ENCODE measurements at regions not wholly inside any gene's neighbourhood (a gene's known extent, or its start where the extent isn't known, plus 50 kb on each side); places are given as distances from the start of the nearest gene placed in this dataset.
"Not testable (repeated sequence)": the region's sequence is repeated elsewhere in the genome, so short reads cannot be mapped to it uniquely, and the experiment has no call there.

DNA sequence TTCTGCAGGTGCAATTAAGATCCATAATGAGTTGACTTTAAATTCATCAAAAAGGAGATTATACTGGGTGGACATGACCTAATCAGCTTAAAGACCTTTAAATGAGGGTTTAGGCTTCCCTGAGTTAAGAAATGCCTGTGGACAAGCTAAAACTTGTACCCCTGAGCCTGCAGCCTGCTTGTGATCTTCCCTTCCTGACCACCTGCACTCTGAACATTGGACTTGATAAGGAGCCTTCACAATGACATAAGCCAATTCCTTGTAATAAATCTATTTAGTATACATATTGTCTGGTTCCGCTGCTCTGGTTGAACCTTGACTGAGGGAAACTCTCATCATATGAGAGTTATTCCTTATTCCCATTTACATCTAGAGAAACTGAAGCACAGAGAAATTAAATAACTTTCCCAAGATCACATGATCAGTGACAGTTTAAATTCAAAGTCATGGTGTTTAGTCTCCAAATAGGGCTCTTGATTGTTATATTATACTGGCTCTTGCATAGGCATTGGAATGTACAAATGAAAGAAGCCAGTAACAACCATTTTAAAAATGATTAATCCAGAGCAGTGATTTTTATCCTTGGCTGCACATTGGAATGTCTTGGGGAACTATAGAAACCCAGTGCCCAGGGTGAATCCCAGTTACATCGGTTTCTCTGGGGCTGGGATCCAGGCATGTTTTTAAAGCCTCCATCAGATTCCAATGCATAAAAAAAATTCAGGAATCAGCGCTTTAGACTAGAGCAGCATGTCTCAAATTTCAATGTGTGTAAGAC lies 136.1 kb downstream of the MSL3 start:
- POLR2A ChIA-PET = no interaction called here

DNA sequence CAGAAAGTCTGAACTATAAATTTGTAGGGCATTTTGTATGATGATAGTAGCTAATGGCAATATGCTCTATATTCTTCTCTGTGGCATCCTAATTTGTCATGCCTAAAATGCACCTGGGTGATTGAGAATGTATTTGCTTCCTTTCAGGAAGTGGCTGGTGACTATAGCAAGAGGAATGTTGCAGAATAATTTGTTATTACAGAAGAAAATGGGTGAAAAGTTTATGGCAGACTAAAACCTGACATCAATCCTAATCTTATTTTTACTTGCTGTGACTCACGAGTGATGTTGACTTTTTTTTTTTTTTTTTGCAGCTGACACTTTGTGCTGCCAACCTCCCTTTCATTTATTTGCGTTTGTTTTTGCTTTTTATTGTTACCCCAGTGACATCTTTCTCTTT lies 141.1 kb downstream of the MSL3 start:
- DNase-seq = no peak
- Mint-ChIP-seq H3K27ac (no peak overlapping the region), H3K36me3 (ENCODE audit: low read depth) (no peaks in the 10 kb centered on the region)

More for the DNA sequence above, 136.1 kb downstream of the MSL3 start:
- CTCF ChIA-PET = no interaction called here
- Mint-ChIP-seq H3K4me1 (no peaks in the 10 kb centered on the region), H3K27me3 (peaks cover 3% of the 10 kb centered on the region), H3K36me3 (ENCODE audit: low read depth) (no peaks in the 10 kb centered on the region), H3K27ac (no peak overlapping the region), H3K9me3 (ENCODE audit: low read depth) (no peaks in the 10 kb centered on the region), H3K4me3 (no peak overlapping the region)
- intact Hi-C loops (cut with DNase I, micrococcal nuclease) = no loop called here
- ATAC-seq = no peak
- DNase-seq = no peak

DNA sequence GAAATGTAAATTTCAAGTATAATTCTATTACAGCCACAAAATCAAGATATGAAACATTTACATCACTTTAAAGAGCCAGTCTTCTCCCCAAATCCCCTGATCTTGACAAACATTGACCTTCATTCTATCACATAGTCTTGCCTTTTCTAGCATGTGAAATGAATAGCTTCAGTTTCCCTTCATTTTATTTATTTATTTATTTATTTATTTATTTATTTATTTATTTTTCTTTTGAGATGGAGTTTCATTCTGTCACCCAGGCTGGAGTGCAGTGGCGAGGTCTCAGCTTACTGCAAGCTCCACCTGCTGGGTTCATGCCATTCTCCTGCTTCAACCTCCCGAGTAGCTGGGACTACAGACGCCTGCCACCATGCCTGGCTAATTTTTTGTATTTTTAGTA lies 147.9 kb downstream of the MSL3 start:
- H3K4me1 Mint-ChIP-seq; DNase-seq; POLR2A ChIA-PET; H3K27me3 Mint-ChIP-seq; H3K27ac Mint-ChIP-seq; ATAC-seq; H3K9me3 Mint-ChIP-seq (ENCODE audit: low read depth); H3K36me3 Mint-ChIP-seq (ENCODE audit: low read depth); CTCF ChIA-PET; H3K4me3 Mint-ChIP-seq: not testable (repeated sequence)
- intact Hi-C loops (cut with DNase I, micrococcal nuclease) = loop anchor here in 1 of 2 experiments (5.0 kb wide), 1 partner anchor 134 kb away; no protein-coding TSS in a partner anchor

More for the DNA sequence above, 141.1 kb downstream of the MSL3 start:
- ATAC-seq = no peak
- no peak overlapping the region for H3K4me3 Mint-ChIP-seq
- H3K27me3 Mint-ChIP-seq = peaks cover 4% of the 10 kb centered on the region
- CTCF ChIA-PET = interaction anchor here (0.8 kb wide), 1 partner anchor 9 kb away, joined by 3 read pairs; no protein-coding TSS in a partner anchor
- intact Hi-C loops (cut with DNase I, micrococcal nuclease) = no loop called here
- POLR2A ChIA-PET = no interaction called here
- no peaks in the 10 kb centered on the region for H3K4me1 Mint-ChIP-seq
- H3K9me3 Mint-ChIP-seq (ENCODE audit: low read depth) = no peaks in the 10 kb centered on the region

DNA sequence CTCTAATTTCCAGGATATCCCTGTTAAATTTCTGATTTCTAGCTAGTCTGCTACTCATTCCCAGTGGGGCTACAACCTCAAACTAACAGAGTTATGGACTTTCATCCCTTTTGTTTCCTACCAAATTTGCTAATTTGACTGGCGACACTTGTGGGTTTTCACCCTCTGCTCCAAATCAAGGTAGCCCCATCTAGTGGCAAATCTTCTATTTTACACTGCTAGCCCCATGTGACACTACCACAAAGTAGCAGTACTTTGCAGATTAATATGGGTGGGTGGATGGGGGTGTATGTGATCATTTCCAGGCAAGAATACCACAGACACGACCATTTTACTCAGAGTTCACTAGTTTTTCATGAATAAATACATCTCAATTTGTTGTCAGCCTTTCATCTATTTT lies 150.3 kb downstream of the MSL3 start:
- ATAC-seq (peak; percentile 84), DNase-seq (peak; percentile 32)
- CTCF ChIA-PET = interaction anchor here (0.9 to 1.8 kb wide), 4 partner anchors 9 to 121 kb away, joined by 3 to 7 read pairs (median 3); no protein-coding TSS in a partner anchor
- no peaks in the 10 kb centered on the region for H3K36me3 Mint-ChIP-seq (ENCODE audit: low read depth)
- intact Hi-C loops (cut with DNase I, micrococcal nuclease) = loop anchor here (1.0 to 5.0 kb wide), 3 partner anchors 121 to 376 kb away; no protein-coding TSS in a partner anchor
- H3K9me3 Mint-ChIP-seq (ENCODE audit: low read depth) = peaks cover 3% of the 10 kb centered on the region
- H3K4me1 Mint-ChIP-seq = peaks cover 8% of the 10 kb centered on the region
- no peaks in the 10 kb centered on the region for H3K27me3 Mint-ChIP-seq
- no peak overlapping the region for H3K4me3 Mint-ChIP-seq
- H3K27ac Mint-ChIP-seq = no peak overlapping the region
- POLR2A ChIA-PET = no interaction called here

DNA sequence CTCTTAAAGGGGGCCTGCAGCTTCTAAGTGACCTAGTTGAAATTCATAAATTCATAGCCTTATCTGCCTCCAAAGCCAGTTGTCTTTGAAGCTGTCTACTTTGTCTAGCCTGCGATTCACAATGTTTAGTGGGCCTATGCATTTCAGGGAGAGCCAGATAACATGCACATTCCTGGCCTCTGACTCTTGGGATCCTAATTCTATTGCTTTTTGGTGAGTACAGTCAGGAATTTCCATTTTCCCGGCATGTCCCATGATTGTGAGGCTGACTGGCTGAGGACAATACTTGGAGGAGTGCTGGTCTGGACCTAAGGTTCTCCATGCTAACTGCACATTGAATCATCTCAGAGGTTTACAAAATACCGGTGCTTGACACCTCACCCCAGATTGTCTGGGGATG lies 155.0 kb downstream of the MSL3 start:
- ATAC-seq = no peak
- CTCF ChIA-PET = no interaction called here
- intact Hi-C loops (cut with DNase I, micrococcal nuclease) = no loop called here
- POLR2A ChIA-PET = no interaction called here
- H3K27ac Mint-ChIP-seq = no peak overlapping the region
- no peaks in the 10 kb centered on the region for H3K27me3 Mint-ChIP-seq
- H3K36me3 Mint-ChIP-seq (ENCODE audit: low read depth) = no peaks in the 10 kb centered on the region
- peaks cover 5% of the 10 kb centered on the region for H3K4me1 Mint-ChIP-seq
- no peak for DNase-seq
- no peaks in the 10 kb centered on the region for H3K9me3 Mint-ChIP-seq (ENCODE audit: low read depth)
- H3K4me3 Mint-ChIP-seq = no peak overlapping the region

DNA sequence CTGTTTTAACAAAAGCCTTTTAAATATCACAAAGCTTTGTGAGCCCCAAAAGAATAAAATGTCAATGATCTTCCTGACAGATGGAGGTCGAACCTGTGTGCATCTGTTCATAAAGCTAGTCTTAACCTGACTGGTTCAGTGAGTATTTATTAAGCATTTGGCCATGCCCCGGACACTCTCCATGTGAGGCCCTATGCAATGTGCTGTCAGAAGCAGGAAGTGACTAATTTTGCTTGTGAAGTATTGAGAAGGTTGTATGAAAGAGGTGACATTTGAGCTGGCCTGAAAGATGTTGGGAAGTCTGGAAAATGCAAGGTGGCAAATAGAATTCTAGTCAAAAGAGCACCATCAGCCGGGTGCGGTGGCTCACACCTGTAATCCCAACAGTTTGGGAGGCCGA lies 171.4 kb downstream of the MSL3 start:
- ChIA-PET CTCF (no interaction called here), POLR2A (no interaction called here)
- Mint-ChIP-seq H3K27ac (no peak overlapping the region), H3K4me1 (no peaks in the 10 kb centered on the region), H3K36me3 (ENCODE audit: low read depth) (no peaks in the 10 kb centered on the region), H3K27me3 (no peaks in the 10 kb centered on the region), H3K9me3 (ENCODE audit: low read depth) (peaks cover 11% of the 10 kb centered on the region), H3K4me3 (no peak overlapping the region)
- DNase-seq (no peak), ATAC-seq (no peak)
- intact Hi-C loops (cut with DNase I, micrococcal nuclease) = no loop called here

DNA sequence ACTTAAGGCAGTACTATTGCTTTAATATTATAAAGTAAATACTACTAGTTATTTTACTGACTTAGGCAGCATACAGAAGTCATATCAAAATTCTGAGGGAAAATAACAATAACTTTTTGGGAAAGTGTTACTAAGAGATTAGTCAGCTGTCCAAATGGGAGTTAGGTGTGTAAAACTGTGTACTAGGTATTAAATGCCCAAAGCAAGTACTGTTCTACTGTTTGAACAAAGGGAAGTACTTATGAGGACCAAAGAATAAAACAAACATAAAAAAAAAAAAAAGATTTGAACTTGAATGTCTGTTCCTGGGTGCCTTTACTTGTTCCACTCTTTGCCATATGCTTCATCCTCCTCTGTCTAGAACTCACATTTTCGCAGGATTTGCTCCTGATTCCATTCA lies 174.4 kb downstream of the MSL3 start:
- no peak for ATAC-seq
- POLR2A ChIA-PET = no interaction called here
- Mint-ChIP-seq H3K4me3 (no peak overlapping the region), H3K36me3 (ENCODE audit: low read depth) (no peaks in the 10 kb centered on the region), H3K27ac (no peak overlapping the region), H3K9me3 (ENCODE audit: low read depth) (peaks cover 9% of the 10 kb centered on the region), H3K27me3 (no peaks in the 10 kb centered on the region), H3K4me1 (no peaks in the 10 kb centered on the region)
- CTCF ChIA-PET = interaction anchor here (1.7 kb wide), 1 partner anchor 10 kb away, joined by 9 read pairs; no protein-coding TSS in a partner anchor
- intact Hi-C loops (cut with DNase I, micrococcal nuclease) = no loop called here
- no peak for DNase-seq

DNA sequence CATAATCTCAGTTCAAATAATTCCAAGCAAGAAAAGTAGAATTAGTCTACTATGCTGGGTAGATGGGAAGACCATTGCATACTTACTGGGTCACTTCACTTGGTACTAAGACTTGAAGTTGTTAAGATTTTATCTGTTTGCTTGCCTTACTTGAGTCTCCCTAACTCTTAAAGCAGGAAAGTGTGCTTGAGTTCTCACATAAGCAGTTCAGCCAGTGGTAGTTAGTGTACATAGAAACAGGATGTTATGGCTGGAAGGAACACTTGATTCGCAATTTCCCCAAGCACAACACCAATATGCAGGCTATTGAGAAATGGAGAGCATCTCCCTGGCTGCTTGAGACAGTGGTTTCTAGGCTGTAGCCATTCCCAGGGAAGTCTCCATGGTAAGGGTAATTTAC lies 176.1 kb downstream of the MSL3 start:
- ChIA-PET CTCF (no interaction called here), POLR2A (no interaction called here)
- H3K4me1 Mint-ChIP-seq = no peaks in the 10 kb centered on the region
- H3K27ac Mint-ChIP-seq = no peak overlapping the region
- ATAC-seq (no peak), DNase-seq (no peak)
- no peaks in the 10 kb centered on the region for H3K9me3 Mint-ChIP-seq (ENCODE audit: low read depth)
- H3K36me3 Mint-ChIP-seq (ENCODE audit: low read depth) = no peaks in the 10 kb centered on the region
- intact Hi-C loops (cut with DNase I, micrococcal nuclease) = no loop called here
- H3K27me3 Mint-ChIP-seq = no peaks in the 10 kb centered on the region
- no peak overlapping the region for H3K4me3 Mint-ChIP-seq

DNA sequence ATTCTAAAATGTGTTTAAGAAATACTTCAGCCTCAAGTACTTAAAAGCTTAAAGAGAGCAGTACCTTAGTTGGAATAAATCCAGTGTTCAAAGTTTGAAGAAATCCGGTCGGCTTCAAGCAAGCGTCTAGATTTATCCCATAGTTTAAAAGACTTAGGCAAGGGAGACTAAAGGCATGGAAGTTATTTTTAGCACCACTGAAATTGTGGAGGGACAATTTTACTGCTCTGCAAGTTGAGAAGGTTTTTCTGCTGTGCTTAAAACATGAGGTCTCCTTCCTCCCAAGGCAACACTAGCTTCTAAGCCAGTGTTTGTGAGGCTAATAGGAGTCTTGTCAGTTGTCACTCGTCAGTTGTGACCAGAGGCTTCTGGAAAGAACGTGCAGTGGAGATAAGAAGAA lies 183.5 kb downstream of the MSL3 start:
- no peaks in the 10 kb centered on the region for H3K27me3 Mint-ChIP-seq
- intact Hi-C loops (cut with DNase I, micrococcal nuclease) = no loop called here
- DNase-seq (no peak), ATAC-seq (no peak)
- H3K4me3 Mint-ChIP-seq = no peak overlapping the region
- H3K9me3 Mint-ChIP-seq (ENCODE audit: low read depth) = no peaks in the 10 kb centered on the region
- no peaks in the 10 kb centered on the region for H3K36me3 Mint-ChIP-seq (ENCODE audit: low read depth)
- POLR2A ChIA-PET = no interaction called here
- H3K27ac Mint-ChIP-seq = no peak overlapping the region
- H3K4me1 Mint-ChIP-seq = no peaks in the 10 kb centered on the region
- CTCF ChIA-PET = interaction anchor here (2.4 kb wide), 1 partner anchor 10 kb away, joined by 9 read pairs; no protein-coding TSS in a partner anchor

DNA sequence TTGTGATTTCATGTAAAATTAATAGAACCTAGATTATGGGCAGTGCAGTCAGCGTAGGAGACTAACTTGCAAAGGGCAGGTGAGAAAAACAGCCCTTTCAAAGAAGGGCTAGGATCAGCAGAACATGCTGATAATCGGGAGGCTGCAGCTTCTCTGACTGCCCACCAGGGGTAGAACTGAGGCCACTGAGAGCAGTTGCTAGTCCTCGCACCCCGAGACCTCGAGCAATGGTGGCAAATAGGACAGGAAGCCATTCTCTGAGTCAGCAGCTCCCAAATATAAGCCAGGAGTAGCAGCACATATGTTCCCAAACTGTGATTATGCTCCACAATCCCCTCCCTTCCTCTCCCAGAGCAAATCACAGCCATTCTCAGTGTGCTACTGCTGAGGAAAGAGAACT lies 186.5 kb downstream of the MSL3 start:
- peak; percentile 20 for DNase-seq
- no peak for ATAC-seq
- CTCF ChIA-PET = no interaction called here
- POLR2A ChIA-PET = no interaction called here
- H3K9me3 Mint-ChIP-seq (ENCODE audit: low read depth) = no peaks in the 10 kb centered on the region
- H3K27me3 Mint-ChIP-seq = peaks cover 6% of the 10 kb centered on the region
- H3K36me3 Mint-ChIP-seq (ENCODE audit: low read depth) = no peaks in the 10 kb centered on the region
- no peak overlapping the region for H3K4me3 Mint-ChIP-seq
- H3K4me1 Mint-ChIP-seq = no peaks in the 10 kb centered on the region
- intact Hi-C loops (cut with DNase I, micrococcal nuclease) = no loop called here
- H3K27ac Mint-ChIP-seq = no peak overlapping the region

DNA sequence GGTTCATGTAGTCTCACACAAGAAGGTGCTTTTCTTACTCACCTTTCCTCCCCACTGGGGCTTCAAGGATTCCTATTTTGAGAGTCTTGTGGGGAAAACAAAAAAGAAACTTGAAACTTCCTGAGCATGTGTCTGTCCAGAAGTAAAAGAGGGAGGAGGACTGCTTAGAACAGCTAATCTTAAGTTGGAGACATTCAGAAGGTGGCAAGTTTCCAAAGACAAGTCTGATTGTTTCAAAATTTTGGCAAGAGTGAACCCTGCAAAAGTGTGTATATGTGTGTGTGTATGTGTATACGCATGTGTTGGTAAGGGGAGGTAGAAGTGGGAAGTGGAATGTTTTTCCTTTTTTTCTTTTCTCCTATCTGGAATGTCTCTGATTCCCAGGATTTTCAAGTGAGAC lies 189.0 kb upstream of the FRMPD4 start:
- no peak overlapping the region for H3K4me3 Mint-ChIP-seq
- no peak overlapping the region for H3K27ac Mint-ChIP-seq
- peaks cover 9% of the 10 kb centered on the region for H3K27me3 Mint-ChIP-seq
- CTCF ChIA-PET = no interaction called here
- no peaks in the 10 kb centered on the region for H3K36me3 Mint-ChIP-seq (ENCODE audit: low read depth)
- no peaks in the 10 kb centered on the region for H3K4me1 Mint-ChIP-seq
- no peaks in the 10 kb centered on the region for H3K9me3 Mint-ChIP-seq (ENCODE audit: low read depth)
- POLR2A ChIA-PET = no interaction called here
- ATAC-seq = no peak
- no peak for DNase-seq
- intact Hi-C loops (cut with DNase I, micrococcal nuclease) = no loop called here

DNA sequence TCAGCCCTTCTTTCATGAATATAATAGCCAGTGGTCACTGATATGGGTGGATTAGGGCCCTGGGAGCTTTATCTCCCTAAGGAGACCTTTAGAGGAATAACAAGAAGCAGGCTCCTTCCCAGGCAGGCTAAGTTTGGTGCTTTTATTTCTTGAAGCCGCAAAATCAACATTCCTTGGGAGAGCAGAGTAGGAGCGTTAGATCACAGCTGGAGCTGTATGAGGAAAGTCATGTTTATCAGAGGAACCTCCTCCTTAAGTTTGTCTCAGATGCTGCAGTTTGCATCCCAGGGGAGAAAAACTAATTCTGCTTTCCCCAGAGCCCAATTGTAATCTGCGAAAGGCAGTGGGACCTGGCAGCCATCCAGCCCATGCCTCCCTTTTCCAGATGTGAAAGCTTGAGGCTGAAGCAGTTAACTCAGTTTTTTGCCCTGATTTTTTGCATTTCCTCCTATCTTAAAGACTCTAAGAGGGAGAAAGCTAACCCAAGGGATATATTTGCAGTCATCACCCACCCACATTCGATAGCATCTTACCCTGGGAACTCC lies 186.0 kb upstream of the FRMPD4 start:
- Mint-ChIP-seq H3K36me3 (ENCODE audit: low read depth) (no peaks in the 10 kb centered on the region), H3K9me3 (ENCODE audit: low read depth) (no peaks in the 10 kb centered on the region), H3K27me3 (peaks cover 9% of the 10 kb centered on the region), H3K4me1 (no peaks in the 10 kb centered on the region), H3K27ac (no peak overlapping the region), H3K4me3 (no peak overlapping the region)
- ATAC-seq (no peak), DNase-seq (no peak)
- POLR2A ChIA-PET = no interaction called here
- intact Hi-C loops (cut with DNase I, micrococcal nuclease) = no loop called here
- CTCF ChIA-PET = no interaction called here
